ENCODE measurements at regions not wholly inside any gene's neighbourhood (a gene's known extent, or its start where the extent isn't known, plus 50 kb on each side); places are given as distances from the start of the nearest gene placed in this dataset.

GRCh38 chr16:35736546-35736945 lies 2277.1 kb downstream of the TP53TG3F start:
- H3K4me3 ChIP-seq: no peak overlapping the region
- H3K9ac ChIP-seq (ENCODE audit: insufficient read depth in 1 of 2, low read length in 2 of 2): no peak overlapping the region
- no peak for TF ChIP-seq CTCF (IDR thresholded peaks at IDR 0.05; ENCODE audit: control extremely low read depth, extremely low read depth)
- no peaks in the 10 kb centered on the region for H3K36me3 ChIP-seq (ENCODE audit: control insufficient read depth in 4 of 4, insufficient read depth in 4 of 4, low read length in 4 of 4)
- no peaks in the 10 kb centered on the region for H3K27me3 ChIP-seq (ENCODE audit: control insufficient read depth in 3 of 3, insufficient read depth in 3 of 3, low read length in 2 of 3)
- ATAC-seq (ENCODE audit: insufficient read depth, low FRiP score) (no peak), DNase-seq (no peak)
- no peak overlapping the region for H3K27ac ChIP-seq (ENCODE audit: low read depth in 1 of 2, low read length in 1 of 2)
- no peaks in the 10 kb centered on the region for H3K4me1 ChIP-seq (ENCODE audit: control insufficient read depth in 5 of 5, insufficient read depth in 5 of 5, low read length in 5 of 5)
- 72 to 76% methylated on average over 2 of the region's 2 CpGs for WGBS, 2 donors
- H3K9me3 ChIP-seq (ENCODE audit: control insufficient read depth in 4 of 4, insufficient read depth in 3 of 4, low read length in 3 of 4): peaks cover 0 to 23% (median 7%) of the 10 kb centered on the region in 4 donors

- TF ChIP-seq CTCF (IDR thresholded peaks at IDR 0.05; ENCODE audit: control extremely low read depth, extremely low read depth): no peak
- Histone ChIP-seq H3K4me3 (no peak overlapping the region), H3K27me3 (ENCODE audit: control insufficient read depth in 3 of 3, insufficient read depth in 3 of 3, low read length in 2 of 3) (no peaks in the 10 kb centered on the region), H3K36me3 (ENCODE audit: control insufficient read depth in 4 of 4, insufficient read depth in 4 of 4, low read length in 4 of 4) (no peaks in the 10 kb centered on the region), H3K4me1 (ENCODE audit: control insufficient read depth in 5 of 5, insufficient read depth in 5 of 5, low read length in 5 of 5) (no peaks in the 10 kb centered on the region), H3K9me3 (ENCODE audit: control insufficient read depth in 4 of 4, insufficient read depth in 3 of 4, low read length in 3 of 4) (peaks cover 0 to 19% (median 6%) of the 10 kb centered on the region in 4 donors), H3K9ac (ENCODE audit: insufficient read depth in 1 of 2, low read length in 2 of 2) (no peak overlapping the region), H3K27ac (ENCODE audit: low read depth in 1 of 2, low read length in 1 of 2) (no peak overlapping the region)
- DNase-seq (no peak), ATAC-seq (ENCODE audit: insufficient read depth, low FRiP score) (no peak)
- 83 to 84% methylated on average over 3 of the region's 3 CpGs for WGBS, 2 donors
Observed at GRCh38 chr16:35737076-35737475, 2277.7 kb downstream of the TP53TG3F start.

GRCh38 chr16:35741546-35741945 lies 2282.1 kb downstream of the TP53TG3F start:
- ATAC-seq (ENCODE audit: insufficient read depth, low FRiP score): no peak
- 71 to 73% methylated on average over 4 of the region's 4 CpGs for WGBS, 2 donors
- H3K27ac ChIP-seq (ENCODE audit: low read depth in 1 of 2, low read length in 1 of 2): no peak overlapping the region
- no peak for DNase-seq
- H3K9ac ChIP-seq (ENCODE audit: insufficient read depth in 1 of 2, low read length in 2 of 2): no peak overlapping the region
- no peaks in the 10 kb centered on the region for H3K4me1 ChIP-seq (ENCODE audit: control insufficient read depth in 5 of 5, insufficient read depth in 5 of 5, low read length in 5 of 5)
- no peak overlapping the region for H3K4me3 ChIP-seq
- H3K36me3 ChIP-seq (ENCODE audit: control insufficient read depth in 4 of 4, insufficient read depth in 4 of 4, low read length in 4 of 4): no peaks in the 10 kb centered on the region
- H3K27me3 ChIP-seq (ENCODE audit: control insufficient read depth in 3 of 3, insufficient read depth in 3 of 3, low read length in 2 of 3): no peaks in the 10 kb centered on the region
- no peak for TF ChIP-seq CTCF (IDR thresholded peaks at IDR 0.05; ENCODE audit: control extremely low read depth, extremely low read depth)
- H3K9me3 ChIP-seq (ENCODE audit: control insufficient read depth in 4 of 4, insufficient read depth in 3 of 4, low read length in 3 of 4): peaks cover 0 to 39% (median 6%) of the 10 kb centered on the region in 4 donors

- Histone ChIP-seq H3K4me1 (ENCODE audit: control insufficient read depth in 5 of 5, insufficient read depth in 5 of 5, low read length in 5 of 5) (no peaks in the 10 kb centered on the region), H3K27ac (ENCODE audit: low read depth in 1 of 2, low read length in 1 of 2) (no peak overlapping the region), H3K4me3 (no peak overlapping the region), H3K9me3 (ENCODE audit: control insufficient read depth in 4 of 4, insufficient read depth in 3 of 4, low read length in 3 of 4) (peaks cover 0 to 36% (median 8%) of the 10 kb centered on the region in 4 donors), H3K36me3 (ENCODE audit: control insufficient read depth in 4 of 4, insufficient read depth in 4 of 4, low read length in 4 of 4) (no peaks in the 10 kb centered on the region), H3K27me3 (ENCODE audit: control insufficient read depth in 3 of 3, insufficient read depth in 3 of 3, low read length in 2 of 3) (no peaks in the 10 kb centered on the region), H3K9ac (ENCODE audit: insufficient read depth in 1 of 2, low read length in 2 of 2) (no peak overlapping the region)
- 55 to 57% methylated on average over 5 of the region's 5 CpGs for WGBS, 2 donors
- DNase-seq (no peak), ATAC-seq (ENCODE audit: insufficient read depth, low FRiP score) (no peak)
- TF ChIP-seq CTCF (IDR thresholded peaks at IDR 0.05; ENCODE audit: control extremely low read depth, extremely low read depth): no peak
Observed at GRCh38 chr16:35743101-35743692, 2283.8 kb downstream of the TP53TG3F start.
